Nephron progenitor cell (in vitro differentiated cells): ENCODE measurements at regions not wholly inside any gene's neighbourhood (a gene's known extent, or its start where the extent isn't known, plus 50 kb on each side); places are given as distances from the start of the nearest gene placed in this dataset.

Experiments
- DNase-seq: peaks from one replicate; pipeline ENCODE4 v3.0.0; 2021
- H3K27ac Mint-ChIP-seq: 2 replicates; pipeline ENCODE4 v1.8.0; 2021; ENCODE audit warnings: mild to moderate bottlenecking, moderate library complexity, mixed read lengths
- H3K27me3 Mint-ChIP-seq: 2 replicates; pipeline ENCODE4 v1.8.0; 2021; ENCODE audit warnings: mild to moderate bottlenecking, low read depth, mixed read lengths; ENCODE audit not compliant: poor library complexity
- H3K36me3 Mint-ChIP-seq: 2 replicates; pipeline ENCODE4 v1.8.0; 2021; ENCODE audit warnings: low read depth, mixed read lengths
- H3K4me1 Mint-ChIP-seq: 2 replicates; pipeline ENCODE4 v1.8.0; 2021; ENCODE audit warnings: mixed read lengths
- H3K4me3 Mint-ChIP-seq: 2 replicates; pipeline ENCODE4 v1.8.0; 2021; ENCODE audit warnings: mild to moderate bottlenecking, moderate library complexity, mixed read lengths
- H3K9me3 Mint-ChIP-seq: 2 replicates; pipeline ENCODE4 v1.8.0; 2021; ENCODE audit warnings: mild to moderate bottlenecking, moderate library complexity, mixed read lengths
- TF ChIP-seq, protein P1 (sequence below): fragments of 200-600 bp; sonication (generic); IDR thresholded peaks from 2 replicates; pipeline ENCODE4 v1.5.0; 2021; ENCODE audit warnings: antibody characterized with exemption

DNA sequence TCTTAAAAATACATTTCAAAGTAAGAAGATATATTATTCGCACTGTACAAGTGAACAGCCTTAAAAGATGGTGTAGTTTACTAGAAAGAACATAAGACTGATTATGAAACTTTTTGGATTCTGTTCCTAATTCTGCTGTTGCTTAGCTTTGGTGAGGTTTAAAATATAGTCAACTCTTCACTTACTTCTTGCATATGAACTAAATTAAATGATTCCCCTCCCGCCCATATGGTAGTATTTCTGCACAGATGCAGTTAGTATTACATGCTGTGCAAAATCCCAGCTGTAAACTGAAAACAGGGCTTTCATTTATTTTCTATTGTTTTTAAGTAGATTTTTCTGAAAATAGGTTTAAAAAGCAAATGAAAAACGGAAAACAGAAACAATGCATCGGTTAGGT, 345.4 kb upstream of the NCAM2 start:
- Mint-ChIP-seq H3K27me3 (no peaks in the 10 kb centered on the region), H3K27ac (no peak overlapping the region), H3K4me1 (peaks cover 4% of the 10 kb centered on the region), H3K4me3 (no peak overlapping the region), H3K9me3 (no peaks in the 10 kb centered on the region), H3K36me3 (no peaks in the 10 kb centered on the region)
- TF ChIP-seq, protein P1, sequence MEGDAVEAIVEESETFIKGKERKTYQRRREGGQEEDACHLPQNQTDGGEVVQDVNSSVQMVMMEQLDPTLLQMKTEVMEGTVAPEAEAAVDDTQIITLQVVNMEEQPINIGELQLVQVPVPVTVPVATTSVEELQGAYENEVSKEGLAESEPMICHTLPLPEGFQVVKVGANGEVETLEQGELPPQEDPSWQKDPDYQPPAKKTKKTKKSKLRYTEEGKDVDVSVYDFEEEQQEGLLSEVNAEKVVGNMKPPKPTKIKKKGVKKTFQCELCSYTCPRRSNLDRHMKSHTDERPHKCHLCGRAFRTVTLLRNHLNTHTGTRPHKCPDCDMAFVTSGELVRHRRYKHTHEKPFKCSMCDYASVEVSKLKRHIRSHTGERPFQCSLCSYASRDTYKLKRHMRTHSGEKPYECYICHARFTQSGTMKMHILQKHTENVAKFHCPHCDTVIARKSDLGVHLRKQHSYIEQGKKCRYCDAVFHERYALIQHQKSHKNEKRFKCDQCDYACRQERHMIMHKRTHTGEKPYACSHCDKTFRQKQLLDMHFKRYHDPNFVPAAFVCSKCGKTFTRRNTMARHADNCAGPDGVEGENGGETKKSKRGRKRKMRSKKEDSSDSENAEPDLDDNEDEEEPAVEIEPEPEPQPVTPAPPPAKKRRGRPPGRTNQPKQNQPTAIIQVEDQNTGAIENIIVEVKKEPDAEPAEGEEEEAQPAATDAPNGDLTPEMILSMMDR: no peak
- no peak for DNase-seq

DNA sequence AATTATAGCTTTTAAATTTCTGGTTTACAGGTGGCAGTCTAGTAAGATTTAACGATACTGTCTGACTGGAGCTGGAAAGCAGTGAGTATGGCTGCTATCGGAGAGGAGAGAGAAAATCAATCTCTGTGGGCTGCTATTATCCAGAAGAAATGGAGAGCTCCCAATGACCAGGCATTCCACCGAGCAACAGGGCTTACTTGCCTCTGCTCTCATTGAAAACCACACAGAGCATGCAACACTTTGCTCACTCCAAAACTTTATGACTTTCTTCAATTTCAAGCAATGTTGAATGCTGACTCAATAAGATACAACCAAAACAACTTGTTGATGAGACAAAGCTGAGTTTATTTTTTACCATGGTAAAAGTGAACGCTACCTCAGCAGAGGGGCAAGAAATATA, 337.0 kb upstream of the NCAM2 start:
- no peaks in the 10 kb centered on the region for H3K27me3 Mint-ChIP-seq
- H3K4me1 Mint-ChIP-seq: peaks cover 17% of the 10 kb centered on the region
- H3K9me3 Mint-ChIP-seq: peaks cover 18% of the 10 kb centered on the region
- H3K36me3 Mint-ChIP-seq: no peaks in the 10 kb centered on the region
- H3K27ac Mint-ChIP-seq: peak overlapping the region; percentile 2
- TF ChIP-seq, protein P1: no peak
- no peak for DNase-seq
- H3K4me3 Mint-ChIP-seq: no peak overlapping the region

DNA sequence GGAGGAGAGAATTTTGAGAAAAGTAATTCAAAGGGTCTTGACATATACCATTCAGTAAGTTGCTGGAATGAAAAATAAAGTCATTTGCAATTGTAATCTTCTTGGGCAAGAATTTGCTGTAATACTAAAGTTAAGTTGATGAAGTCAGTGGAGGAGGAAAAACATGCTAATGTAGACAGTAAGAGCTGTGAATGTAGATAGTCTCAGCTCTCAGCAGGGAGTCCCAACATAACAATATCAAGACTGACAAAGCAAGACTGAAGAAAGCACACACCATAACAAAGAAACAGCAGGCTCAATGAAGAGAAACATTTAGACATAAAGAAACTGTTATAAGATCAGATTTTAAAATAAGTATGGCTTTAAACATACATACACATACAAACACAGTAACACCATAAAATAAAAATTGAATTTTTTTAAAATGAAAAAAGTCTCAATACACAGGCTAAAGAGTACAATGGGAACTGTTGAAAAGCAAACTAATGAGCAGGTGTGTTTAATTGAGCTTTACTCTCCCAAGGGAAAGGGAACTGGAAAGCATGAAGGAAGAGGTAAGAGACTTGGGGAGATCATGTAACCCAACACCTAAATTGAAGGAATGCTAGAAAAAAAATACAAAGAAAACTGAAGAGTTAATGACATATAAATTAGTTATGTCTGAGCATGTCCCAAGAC, 336.3 kb upstream of the NCAM2 start:
- DNase-seq: no peak
- H3K27me3 Mint-ChIP-seq: no peaks in the 10 kb centered on the region
- no peak overlapping the region for H3K4me3 Mint-ChIP-seq
- peak overlapping the region; percentile 2 for H3K27ac Mint-ChIP-seq
- no peaks in the 10 kb centered on the region for H3K36me3 Mint-ChIP-seq
- TF ChIP-seq, protein P1: no peak
- peaks cover 17% of the 10 kb centered on the region for H3K4me1 Mint-ChIP-seq
- H3K9me3 Mint-ChIP-seq: peaks cover 20% of the 10 kb centered on the region

DNA sequence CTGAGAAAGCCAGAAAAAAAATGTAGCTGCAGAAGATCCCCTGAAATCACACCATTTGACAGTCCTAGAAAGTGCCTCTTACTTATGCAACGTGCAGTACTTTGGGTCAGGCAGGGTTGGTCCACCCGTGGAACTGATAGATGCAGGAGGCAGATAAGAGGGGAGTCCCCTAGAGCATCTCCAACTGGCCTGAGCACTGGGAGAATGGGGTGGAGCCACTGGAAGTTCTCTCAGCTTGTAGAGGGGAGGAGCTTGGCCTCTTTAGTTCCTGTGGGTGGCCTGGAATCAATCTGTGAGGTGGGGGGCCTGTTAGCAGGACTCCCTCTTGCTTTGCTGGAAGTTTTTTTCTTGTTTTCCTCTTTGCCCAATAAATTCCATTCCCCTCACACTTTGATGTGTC, 335.7 kb upstream of the NCAM2 start:
- DNase-seq: peak; percentile 5
- Mint-ChIP-seq H3K9me3 (peaks cover 23% of the 10 kb centered on the region), H3K4me3 (no peak overlapping the region), H3K27ac (no peak overlapping the region), H3K4me1 (peaks cover 13% of the 10 kb centered on the region), H3K27me3 (no peaks in the 10 kb centered on the region), H3K36me3 (no peaks in the 10 kb centered on the region)
- TF ChIP-seq, protein P1: no peak

DNA sequence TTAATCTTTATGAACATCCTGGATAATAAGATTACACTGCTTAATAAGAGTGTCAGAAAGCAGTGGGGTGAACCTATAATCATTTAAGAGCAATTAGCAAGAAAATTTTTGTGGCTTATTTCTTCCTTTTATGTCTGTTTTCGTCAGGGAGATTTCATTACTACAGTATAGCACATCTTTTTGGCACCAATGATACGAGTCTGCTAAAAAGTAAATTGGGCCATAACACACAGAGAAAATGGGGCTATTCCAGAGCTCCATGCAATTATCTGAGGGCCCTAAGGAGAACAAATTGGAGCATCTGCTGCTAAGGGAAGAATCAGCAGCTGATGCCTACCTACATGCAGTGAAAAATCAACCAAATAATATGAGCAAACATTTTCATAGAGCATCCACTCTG, 330.3 kb upstream of the NCAM2 start:
- no peak overlapping the region for H3K4me3 Mint-ChIP-seq
- TF ChIP-seq, protein P1: no peak
- no peaks in the 10 kb centered on the region for H3K36me3 Mint-ChIP-seq
- no peaks in the 10 kb centered on the region for H3K4me1 Mint-ChIP-seq
- peaks cover 37% of the 10 kb centered on the region for H3K9me3 Mint-ChIP-seq
- no peak overlapping the region for H3K27ac Mint-ChIP-seq
- no peaks in the 10 kb centered on the region for H3K27me3 Mint-ChIP-seq
- no peak for DNase-seq

DNA sequence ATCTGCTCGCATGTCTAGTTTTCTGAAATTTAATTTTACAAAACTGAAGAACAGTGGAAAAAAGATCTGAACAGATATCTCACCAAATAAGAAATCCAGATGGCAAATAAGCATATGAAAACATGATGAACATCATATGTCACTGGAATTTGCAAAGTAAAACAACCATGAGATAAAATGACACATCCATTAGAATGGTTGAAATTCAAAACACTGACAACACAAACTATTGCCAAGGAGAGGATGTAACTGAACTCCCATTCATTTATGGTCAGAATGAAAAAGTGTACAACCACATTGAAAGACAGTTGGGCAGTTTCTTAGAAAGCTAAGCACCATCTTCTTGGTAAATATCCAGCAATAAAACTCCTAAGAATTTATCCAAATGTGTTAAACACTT, 312.7 kb upstream of the NCAM2 start:
- H3K27me3 Mint-ChIP-seq: no peaks in the 10 kb centered on the region
- TF ChIP-seq, protein P1: no peak
- DNase-seq: no peak
- H3K9me3 Mint-ChIP-seq: peaks cover 14% of the 10 kb centered on the region
- no peak overlapping the region for H3K27ac Mint-ChIP-seq
- H3K4me3 Mint-ChIP-seq: no peak overlapping the region
- H3K36me3 Mint-ChIP-seq: no peaks in the 10 kb centered on the region
- peaks cover 5% of the 10 kb centered on the region for H3K4me1 Mint-ChIP-seq
